ENCODE measurements at regions not wholly inside any gene's neighbourhood (a gene's known extent, or its start where the extent isn't known, plus 50 kb on each side); places are given as distances from the start of the nearest gene placed in this dataset.

- TF ChIP-seq POLR2AphosphoS5 (IDR thresholded peaks at IDR 0.05) = no peak
- TF ChIP-seq POLR2A (IDR thresholded peaks at IDR 0.05) = no peak
- no peak for TF ChIP-seq CTCF (IDR thresholded peaks at IDR 0.05)
- no peak for TF ChIP-seq EP300 (IDR thresholded peaks at IDR 0.05)
- WGBS, 2 donors = 63 to 71% methylated on average over 3 of the region's 3 CpGs
- no peak overlapping the region for H3K4me3 ChIP-seq
- ATAC-seq (ENCODE audit: low FRiP score in 2 of 2) (no peak), DNase-seq (no peak)
- H3K36me3 ChIP-seq = no peaks in the 10 kb centered on the region
- H3K9me3 ChIP-seq = no peaks in the 10 kb centered on the region
- no peak overlapping the region for H3K27ac ChIP-seq
- no peaks in the 10 kb centered on the region for H3K27me3 ChIP-seq
- no peaks in the 10 kb centered on the region for H3K4me1 ChIP-seq
Measured at GRCh38 chr12:88381466-88381865, 198.8 kb downstream of the KITLG start.

GRCh38 chr12:88383405-88383804 is 196.9 kb downstream of the KITLG start:
- WGBS, 2 donors = 75 to 84% methylated on average over 1 of the region's 1 CpG
- H3K4me3 ChIP-seq = no peak overlapping the region
- DNase-seq = no peak
- no peaks in the 10 kb centered on the region for H3K4me1 ChIP-seq
- TF ChIP-seq EP300 (IDR thresholded peaks at IDR 0.05) (no peak), POLR2AphosphoS5 (IDR thresholded peaks at IDR 0.05) (no peak), CTCF (IDR thresholded peaks at IDR 0.05) (no peak), POLR2A (IDR thresholded peaks at IDR 0.05) (no peak)
- no peak for ATAC-seq (ENCODE audit: low FRiP score in 2 of 2)
- H3K9me3 ChIP-seq = no peaks in the 10 kb centered on the region
- no peaks in the 10 kb centered on the region for H3K27me3 ChIP-seq
- no peak overlapping the region for H3K27ac ChIP-seq
- no peaks in the 10 kb centered on the region for H3K36me3 ChIP-seq

- 75 to 80% methylated on average over 4 of the region's 4 CpGs for WGBS, 2 donors
- H3K9me3 ChIP-seq = no peaks in the 10 kb centered on the region
- no peaks in the 10 kb centered on the region for H3K27me3 ChIP-seq
- H3K27ac ChIP-seq = no peak overlapping the region
- no peak for DNase-seq
- H3K36me3 ChIP-seq = no peaks in the 10 kb centered on the region
- ATAC-seq (ENCODE audit: low FRiP score in 2 of 2) = peak in 1 of 2 donors; percentile 35
- no peaks in the 10 kb centered on the region for H3K4me1 ChIP-seq
- TF ChIP-seq POLR2A (IDR thresholded peaks at IDR 0.05) (no peak), CTCF (IDR thresholded peaks at IDR 0.05) (no peak), POLR2AphosphoS5 (IDR thresholded peaks at IDR 0.05) (no peak), EP300 (IDR thresholded peaks at IDR 0.05) (no peak)
- H3K4me3 ChIP-seq = no peak overlapping the region
Measured at GRCh38 chr12:88388566-88389540, 191.4 kb downstream of the KITLG start.

- no peak overlapping the region for H3K4me3 ChIP-seq
- no peaks in the 10 kb centered on the region for H3K9me3 ChIP-seq
- no peak for DNase-seq
- H3K36me3 ChIP-seq = no peaks in the 10 kb centered on the region
- H3K27me3 ChIP-seq = no peaks in the 10 kb centered on the region
- H3K27ac ChIP-seq = no peak overlapping the region
- WGBS, 2 donors = 72 to 73% methylated on average over 3 of the region's 3 CpGs
- TF ChIP-seq POLR2A (IDR thresholded peaks at IDR 0.05) = no peak
- TF ChIP-seq POLR2AphosphoS5 (IDR thresholded peaks at IDR 0.05) = no peak
- TF ChIP-seq CTCF (IDR thresholded peaks at IDR 0.05) = no peak
- TF ChIP-seq EP300 (IDR thresholded peaks at IDR 0.05) = no peak
- ATAC-seq (ENCODE audit: low FRiP score in 2 of 2) = no peak
- no peaks in the 10 kb centered on the region for H3K4me1 ChIP-seq
Measured at GRCh38 chr12:88390811-88391210, 189.5 kb downstream of the KITLG start.

Data from upper lobe of left lung (tissue), 6 donors.